Keratinocyte (primary cell): ENCODE measurements at regions not wholly inside any gene's neighbourhood (a gene's known extent, or its start where the extent isn't known, plus 50 kb on each side); places are given as distances from the start of the nearest gene placed in this dataset.

Experiments used
- DNase-seq: peaks from one replicate; pipeline ENCODE4 v3.0.0-alpha.2; 2011; ENCODE audit warnings: low read depth, missing footprints, low spot score
- FAIRE-seq: peaks from 2 replicates; lab custom pipeline; 2011; peaks lifted over from hg19 to GRCh38; lab: Jason Lieb, UNC
- H2AFZ ChIP-seq: 2 replicates; pipeline ENCODE4 v1.6.0; 2012; ENCODE audit warnings: low read length, control low read depth, inconsistent platforms; ENCODE audit not compliant: control insufficient read depth
- H3K27ac ChIP-seq: 2 replicates; pipeline ENCODE4 v1.5.1; 2011; ENCODE audit warnings: low read length; ENCODE audit not compliant: control insufficient read depth, insufficient read depth
- H3K27me3 ChIP-seq: 3 replicates; pipeline ENCODE4 v1.6.0; 2011; ENCODE audit warnings: low read length; ENCODE audit not compliant: control insufficient read depth, insufficient read depth; ENCODE audit errors: extremely low read depth
- H3K36me3 ChIP-seq, 2 experiments: 2 replicates in 1 of 2; 3 replicates in 1 of 2; pipeline ENCODE4 v1.5.1; 2011; ENCODE audit warnings: low read length in 2 of 2, mild to moderate bottlenecking in 1 of 2; ENCODE audit not compliant: control insufficient read depth in 2 of 2, insufficient read depth in 2 of 2; ENCODE audit errors: extremely low read depth in 1 of 2
- H3K4me1 ChIP-seq: 3 replicates; pipeline ENCODE4 v1.5.1; 2011; ENCODE audit warnings: low read length; ENCODE audit not compliant: control insufficient read depth, insufficient read depth; ENCODE audit errors: extremely low read depth
- H3K4me2 ChIP-seq: 3 replicates; pipeline ENCODE4 v1.6.0; 2011; ENCODE audit warnings: low read depth, low read length; ENCODE audit not compliant: control insufficient read depth, insufficient read depth; ENCODE audit errors: extremely low read depth
- H3K4me3 ChIP-seq, 3 experiments: fragments of 200-600 bp in 1 of 3; sonication (generic) in 1 of 3; 2 replicates in 2 of 3; 3 replicates in 1 of 3; pipeline ENCODE4 v1.5.1; 2011 to 2016; ENCODE audit warnings: low read length in 3 of 3, mild to moderate bottlenecking in 3 of 3, control low read depth in 2 of 3, inconsistent platforms in 1 of 3, low read depth in 1 of 3, mixed read lengths in 1 of 3, mixed run types in 1 of 3, moderate library complexity in 1 of 3; ENCODE audit not compliant: control insufficient read depth in 2 of 3, insufficient read depth in 2 of 3; ENCODE audit errors: extremely low read depth in 1 of 3
- H3K79me2 ChIP-seq: 2 replicates; pipeline ENCODE4 v1.6.0; 2012; ENCODE audit warnings: low read length; ENCODE audit not compliant: control insufficient read depth, insufficient read depth
- H3K9ac ChIP-seq: 3 replicates; pipeline ENCODE4 v1.6.0; 2011; ENCODE audit warnings: low read length; ENCODE audit not compliant: control insufficient read depth, insufficient read depth; ENCODE audit errors: extremely low read depth
- H3K9me1 ChIP-seq: 3 replicates; pipeline ENCODE4 v1.6.0; 2011; ENCODE audit warnings: low read length; ENCODE audit not compliant: control insufficient read depth, insufficient read depth; ENCODE audit errors: extremely low read depth
- H3K9me3 ChIP-seq: 2 replicates; pipeline ENCODE4 v1.5.1; 2012; ENCODE audit warnings: low read depth, low read length; ENCODE audit not compliant: control insufficient read depth
- H4K20me1 ChIP-seq: 3 replicates; pipeline ENCODE4 v1.6.0; 2011; ENCODE audit warnings: low read length; ENCODE audit not compliant: control insufficient read depth, insufficient read depth; ENCODE audit errors: extremely low read depth
- EZH2 ChIP-seq: IDR thresholded peaks from one replicate; pipeline ENCODE4 v1.6.1; 2012; ENCODE audit warnings: inconsistent platforms, mild to moderate bottlenecking, low read length, moderate library complexity
- dilution Hi-C: fragments of 300-500 bp; cut with MboI; formaldehyde crosslinking; loops from one replicate; pipeline ENCODE4 v1.7.0; 2020; ENCODE audit warnings: low sequenced_read_pairs; ENCODE audit not compliant: extremely low pct_ligation_motif_present
- TF ChIP-seq, protein P1 (sequence below), 3 experiments: IDR thresholded peaks in 1 of 3; conservative IDR thresholded peaks in 1 of 3; optimal IDR thresholded peaks in 1 of 3; 2 replicates in 2 of 3; 3 replicates in 1 of 3; pipeline versions ENCODE3 to v1.5.1; 2011; ENCODE audit warnings: low read length in 3 of 3, mild to moderate bottlenecking in 3 of 3, moderate library complexity in 2 of 3, control low read depth in 1 of 3, inconsistent platforms in 1 of 3; ENCODE audit not compliant: insufficient read depth in 2 of 3; ENCODE audit errors: extremely low read depth in 1 of 3

DNA sequence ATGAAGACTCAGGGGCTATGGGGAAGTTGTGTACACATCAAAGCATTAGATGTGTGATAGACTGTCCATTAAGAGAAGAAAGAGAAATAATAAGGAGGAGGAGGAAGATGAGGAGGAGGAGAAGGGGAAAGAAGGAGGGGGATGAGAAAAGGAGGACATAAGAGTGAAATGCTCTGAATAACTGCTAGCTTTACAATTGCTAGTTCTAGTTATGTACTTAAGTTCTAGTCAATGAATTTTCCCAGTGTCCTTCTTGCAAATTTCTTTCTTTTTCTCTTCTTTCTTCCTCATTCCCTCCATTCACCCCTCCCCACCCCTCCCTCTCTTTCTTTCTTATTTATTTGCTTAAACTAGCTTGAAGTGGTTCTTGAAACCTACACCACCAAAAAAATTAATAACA, 534.9 kb upstream of the GRAMD2B start:
- dilution Hi-C loops: no loop called here
- H3K9me1 ChIP-seq: no peaks in the 10 kb centered on the region
- TF ChIP-seq, protein P1, sequence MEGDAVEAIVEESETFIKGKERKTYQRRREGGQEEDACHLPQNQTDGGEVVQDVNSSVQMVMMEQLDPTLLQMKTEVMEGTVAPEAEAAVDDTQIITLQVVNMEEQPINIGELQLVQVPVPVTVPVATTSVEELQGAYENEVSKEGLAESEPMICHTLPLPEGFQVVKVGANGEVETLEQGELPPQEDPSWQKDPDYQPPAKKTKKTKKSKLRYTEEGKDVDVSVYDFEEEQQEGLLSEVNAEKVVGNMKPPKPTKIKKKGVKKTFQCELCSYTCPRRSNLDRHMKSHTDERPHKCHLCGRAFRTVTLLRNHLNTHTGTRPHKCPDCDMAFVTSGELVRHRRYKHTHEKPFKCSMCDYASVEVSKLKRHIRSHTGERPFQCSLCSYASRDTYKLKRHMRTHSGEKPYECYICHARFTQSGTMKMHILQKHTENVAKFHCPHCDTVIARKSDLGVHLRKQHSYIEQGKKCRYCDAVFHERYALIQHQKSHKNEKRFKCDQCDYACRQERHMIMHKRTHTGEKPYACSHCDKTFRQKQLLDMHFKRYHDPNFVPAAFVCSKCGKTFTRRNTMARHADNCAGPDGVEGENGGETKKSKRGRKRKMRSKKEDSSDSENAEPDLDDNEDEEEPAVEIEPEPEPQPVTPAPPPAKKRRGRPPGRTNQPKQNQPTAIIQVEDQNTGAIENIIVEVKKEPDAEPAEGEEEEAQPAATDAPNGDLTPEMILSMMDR (optimal IDR thresholded peaks at IDR 0.05 in 1 of 3, IDR thresholded peaks at IDR 0.05 in 1 of 3, conservative IDR thresholded peaks at IDR 0.05 in 1 of 3; ENCODE audit: extremely low read depth in 1 of 3, insufficient read depth in 2 of 3, low read length in 3 of 3): no peak
- no peak for TF ChIP-seq EZH2
- H2AFZ ChIP-seq: no peak overlapping the region
- H3K9me3 ChIP-seq: no peaks in the 10 kb centered on the region
- no peak for DNase-seq
- H3K79me2 ChIP-seq: no peaks in the 10 kb centered on the region
- H3K4me1 ChIP-seq: peaks cover 21% of the 10 kb centered on the region
- no peaks in the 10 kb centered on the region for H3K27me3 ChIP-seq
- no peak overlapping the region for H3K4me2 ChIP-seq
- no peak for FAIRE-seq
- no peaks in the 10 kb centered on the region for H4K20me1 ChIP-seq
- H3K27ac ChIP-seq: no peak overlapping the region
- H3K4me3 ChIP-seq: no peak overlapping the region
- H3K9ac ChIP-seq: no peak overlapping the region
- H3K36me3 ChIP-seq: no peaks in the 10 kb centered on the region

DNA sequence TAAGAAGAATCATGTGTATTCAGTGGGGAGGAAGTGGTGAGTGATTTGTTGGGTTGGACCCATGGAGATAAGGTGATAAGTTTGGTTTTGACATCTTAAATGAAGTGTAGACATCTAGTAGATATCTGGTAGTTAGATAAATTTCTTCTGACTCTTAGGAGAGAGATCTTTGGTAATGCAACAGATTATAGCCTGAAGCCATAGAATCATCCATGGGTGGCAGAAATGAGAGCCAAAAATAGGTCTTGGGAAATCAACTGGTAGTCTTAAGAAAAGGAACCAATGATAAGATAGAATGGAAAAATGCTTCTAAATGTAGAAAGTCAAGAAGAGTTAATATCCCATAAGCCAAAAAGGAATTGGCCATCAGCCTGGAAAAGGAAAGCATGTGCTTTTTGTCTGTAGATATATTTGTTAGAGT, 532.7 kb upstream of the GRAMD2B start:
- no peak overlapping the region for H3K9ac ChIP-seq
- H3K27ac ChIP-seq: no peak overlapping the region
- dilution Hi-C loops: no loop called here
- no peaks in the 10 kb centered on the region for H3K9me3 ChIP-seq
- no peak overlapping the region for H2AFZ ChIP-seq
- TF ChIP-seq EZH2: no peak
- H3K4me2 ChIP-seq: peak overlapping the region; percentile 49
- no peaks in the 10 kb centered on the region for H4K20me1 ChIP-seq
- no peaks in the 10 kb centered on the region for H3K36me3 ChIP-seq
- H3K27me3 ChIP-seq: no peaks in the 10 kb centered on the region
- FAIRE-seq (no peak), DNase-seq (no peak)
- H3K4me1 ChIP-seq: peaks cover 27% of the 10 kb centered on the region
- H3K4me3 ChIP-seq: no peak overlapping the region
- H3K9me1 ChIP-seq: no peaks in the 10 kb centered on the region
- H3K79me2 ChIP-seq: no peaks in the 10 kb centered on the region

DNA sequence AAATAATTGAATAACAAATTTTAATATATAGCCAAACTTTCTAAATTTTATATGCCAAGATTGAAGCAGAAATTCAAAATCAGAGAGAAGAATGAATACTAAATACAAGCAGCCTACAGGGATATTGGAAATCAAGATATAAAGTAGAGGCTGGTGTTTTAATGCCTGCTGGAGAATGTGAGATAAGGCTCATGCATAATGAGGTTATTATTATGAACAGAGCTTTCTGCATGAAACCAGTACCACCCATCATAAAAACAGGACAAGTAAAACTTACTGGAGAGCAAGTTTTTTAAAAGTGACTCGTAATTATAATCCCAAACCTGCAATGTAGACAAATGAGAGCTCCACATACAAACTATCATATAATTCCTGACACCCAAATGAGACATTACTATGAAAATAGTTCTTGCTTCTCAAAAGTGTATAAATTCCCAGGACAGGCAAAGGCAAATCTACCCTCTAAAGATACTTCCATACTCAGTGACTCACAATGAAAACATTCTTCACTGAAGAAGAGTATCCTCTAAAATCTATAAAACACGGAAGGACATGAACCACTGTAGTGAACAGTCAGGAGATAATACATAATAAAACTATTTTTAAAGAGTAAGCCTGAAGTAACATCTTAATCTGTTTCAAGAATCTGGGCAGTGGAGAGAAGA, 532.0 kb upstream of the GRAMD2B start:
- H3K4me2 ChIP-seq: peak overlapping the region; percentile 49
- H3K27ac ChIP-seq: no peak overlapping the region
- no peaks in the 10 kb centered on the region for H3K9me3 ChIP-seq
- TF ChIP-seq EZH2: no peak
- TF ChIP-seq, protein P1 (optimal IDR thresholded peaks at IDR 0.05 in 1 of 3, IDR thresholded peaks at IDR 0.05 in 1 of 3, conservative IDR thresholded peaks at IDR 0.05 in 1 of 3; ENCODE audit: extremely low read depth in 1 of 3, insufficient read depth in 2 of 3, low read length in 3 of 3): no peak
- H3K79me2 ChIP-seq: no peaks in the 10 kb centered on the region
- no peaks in the 10 kb centered on the region for H3K9me1 ChIP-seq
- no peaks in the 10 kb centered on the region for H4K20me1 ChIP-seq
- peaks cover 27% of the 10 kb centered on the region for H3K4me1 ChIP-seq
- no peaks in the 10 kb centered on the region for H3K27me3 ChIP-seq
- no peak for DNase-seq
- FAIRE-seq: peak; percentile 87
- no peaks in the 10 kb centered on the region for H3K36me3 ChIP-seq
- H3K9ac ChIP-seq: no peak overlapping the region
- H2AFZ ChIP-seq: peak overlapping the region; percentile 52
- dilution Hi-C loops: no loop called here
- no peak overlapping the region for H3K4me3 ChIP-seq
